ENCODE measurements at regions not wholly inside any gene's neighbourhood (a gene's known extent, or its start where the extent isn't known, plus 50 kb on each side); places are given as distances from the start of the nearest gene placed in this dataset.

DNA sequence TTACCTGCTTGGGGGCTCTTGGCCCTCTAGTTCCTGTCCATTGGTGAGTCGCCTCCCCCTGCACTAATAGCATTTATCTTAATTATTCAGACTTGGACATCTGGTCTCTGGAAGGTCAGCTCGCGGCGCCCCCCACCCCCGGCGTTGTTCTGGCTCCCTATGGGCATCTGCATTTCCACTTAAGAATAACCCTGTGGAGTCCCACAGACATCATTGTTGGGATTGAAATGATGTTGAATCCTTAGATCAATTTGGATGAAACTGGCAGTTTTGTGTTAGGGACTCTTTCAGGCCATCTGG is 313.8 kb upstream of the HS6ST1 start:
- TF ChIP-seq, protein P1, sequence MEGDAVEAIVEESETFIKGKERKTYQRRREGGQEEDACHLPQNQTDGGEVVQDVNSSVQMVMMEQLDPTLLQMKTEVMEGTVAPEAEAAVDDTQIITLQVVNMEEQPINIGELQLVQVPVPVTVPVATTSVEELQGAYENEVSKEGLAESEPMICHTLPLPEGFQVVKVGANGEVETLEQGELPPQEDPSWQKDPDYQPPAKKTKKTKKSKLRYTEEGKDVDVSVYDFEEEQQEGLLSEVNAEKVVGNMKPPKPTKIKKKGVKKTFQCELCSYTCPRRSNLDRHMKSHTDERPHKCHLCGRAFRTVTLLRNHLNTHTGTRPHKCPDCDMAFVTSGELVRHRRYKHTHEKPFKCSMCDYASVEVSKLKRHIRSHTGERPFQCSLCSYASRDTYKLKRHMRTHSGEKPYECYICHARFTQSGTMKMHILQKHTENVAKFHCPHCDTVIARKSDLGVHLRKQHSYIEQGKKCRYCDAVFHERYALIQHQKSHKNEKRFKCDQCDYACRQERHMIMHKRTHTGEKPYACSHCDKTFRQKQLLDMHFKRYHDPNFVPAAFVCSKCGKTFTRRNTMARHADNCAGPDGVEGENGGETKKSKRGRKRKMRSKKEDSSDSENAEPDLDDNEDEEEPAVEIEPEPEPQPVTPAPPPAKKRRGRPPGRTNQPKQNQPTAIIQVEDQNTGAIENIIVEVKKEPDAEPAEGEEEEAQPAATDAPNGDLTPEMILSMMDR (IDR thresholded peaks at IDR 0.05; ENCODE audit: insufficient read depth, low read length, poor library complexity, severe bottlenecking), result no peak
- no peak for TF ChIP-seq EZH2phosphoT487 (conservative IDR thresholded peaks at IDR 0.05; ENCODE audit: low read length)
